ENCODE measurements at regions not wholly inside any gene's neighbourhood (a gene's known extent, or its start where the extent isn't known, plus 50 kb on each side); places are given as distances from the start of the nearest gene placed in this dataset.

- no peak for TF ChIP-seq REST (IDR thresholded peaks at IDR 0.05; ENCODE audit: unreplicated experiment)
These were observed 170.0 kb upstream of the GALNT5 start (continued) for GRCh38 chr2:157087373-157088002.

DNA sequence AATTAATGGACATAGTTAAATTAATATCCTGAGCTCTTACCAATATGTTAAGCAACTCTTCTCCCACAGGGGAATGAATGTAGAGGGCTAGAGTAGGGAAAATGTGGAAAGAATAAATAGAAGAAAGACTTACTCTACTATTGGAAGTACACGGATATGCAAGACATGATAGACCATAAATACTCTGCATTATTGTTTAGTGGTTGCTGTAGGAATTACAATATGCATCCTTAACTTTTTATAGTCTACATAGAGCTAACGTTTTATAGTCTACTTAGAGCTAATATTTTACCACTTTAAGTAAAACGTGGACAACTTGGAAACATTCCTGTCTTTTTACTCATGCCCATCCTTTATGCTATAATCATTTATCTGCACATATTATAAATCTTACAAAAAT is 163.8 kb upstream of the GALNT5 start:
- Histone ChIP-seq H3K4me2 (no peak overlapping the region), H3K36me3 (ENCODE audit: insufficient read depth) (no peaks in the 10 kb centered on the region), H3K27me3 (ENCODE audit: insufficient read depth) (no peaks in the 10 kb centered on the region), H3K4me1 (ENCODE audit: insufficient read depth) (no peaks in the 10 kb centered on the region), H4K20me1 (replicated peaks; ENCODE audit: insufficient read depth) (no peaks in the 10 kb centered on the region), H3F3A (replicated peaks; ENCODE audit: low read depth) (no peaks in the 10 kb centered on the region), H2AFZ (no peak overlapping the region), H3K79me2 (replicated peaks; ENCODE audit: insufficient read depth) (no peaks in the 10 kb centered on the region), H3K4me3 (no peak overlapping the region), H3K9me2 (ENCODE audit: insufficient read depth) (no peaks in the 10 kb centered on the region), H3K27ac (ENCODE audit: low read depth) (no peak overlapping the region)
- no peaks in the 10 kb centered on the region for H3K27me3 Mint-ChIP-seq (ENCODE audit: insufficient read depth, low read depth, poor library complexity)
- H3K27ac Mint-ChIP-seq: no peak overlapping the region
- H3K36me3 Mint-ChIP-seq (ENCODE audit: low read depth): no peaks in the 10 kb centered on the region
- ATAC-seq: no peak
- no peaks in the 10 kb centered on the region for H3K4me1 Mint-ChIP-seq
- no peak for DNase-seq (ENCODE audit: low spot score)
- H3K4me3 Mint-ChIP-seq: no peak overlapping the region
- H3K9me3 Mint-ChIP-seq: no peaks in the 10 kb centered on the region
- TF ChIP-seq NANOG (IDR thresholded peaks at IDR 0.05; ENCODE audit: borderline replicate concordance) (no peak), STAT1 (IDR thresholded peaks at IDR 0.05; ENCODE audit: unreplicated experiment) (no peak), ZNF114 (CRISPR knock-in tag; IDR thresholded peaks at IDR 0.05) (no peak), ETS1 (IDR thresholded peaks at IDR 0.05) (no peak), ZNF331 (CRISPR knock-in tag; IDR thresholded peaks at IDR 0.05; ENCODE audit: low read depth) (no peak), EZH2 (IDR thresholded peaks at IDR 0.05; ENCODE audit: low read depth, unreplicated experiment) (no peak), EZH2phosphoT487 (IDR thresholded peaks at IDR 0.05; ENCODE audit: unreplicated experiment) (no peak), JUNB (IDR thresholded peaks at IDR 0.05; ENCODE audit: unreplicated experiment) (no peak), CREB1 (CRISPR knock-in tag; IDR thresholded peaks at IDR 0.05; ENCODE audit: low read depth) (no peak), REST (IDR thresholded peaks at IDR 0.05; ENCODE audit: unreplicated experiment) (no peak), POLR2AphosphoS5 (IDR thresholded peaks at IDR 0.05; ENCODE audit: low read depth) (no peak)
- TF ChIP-seq, protein P1, sequence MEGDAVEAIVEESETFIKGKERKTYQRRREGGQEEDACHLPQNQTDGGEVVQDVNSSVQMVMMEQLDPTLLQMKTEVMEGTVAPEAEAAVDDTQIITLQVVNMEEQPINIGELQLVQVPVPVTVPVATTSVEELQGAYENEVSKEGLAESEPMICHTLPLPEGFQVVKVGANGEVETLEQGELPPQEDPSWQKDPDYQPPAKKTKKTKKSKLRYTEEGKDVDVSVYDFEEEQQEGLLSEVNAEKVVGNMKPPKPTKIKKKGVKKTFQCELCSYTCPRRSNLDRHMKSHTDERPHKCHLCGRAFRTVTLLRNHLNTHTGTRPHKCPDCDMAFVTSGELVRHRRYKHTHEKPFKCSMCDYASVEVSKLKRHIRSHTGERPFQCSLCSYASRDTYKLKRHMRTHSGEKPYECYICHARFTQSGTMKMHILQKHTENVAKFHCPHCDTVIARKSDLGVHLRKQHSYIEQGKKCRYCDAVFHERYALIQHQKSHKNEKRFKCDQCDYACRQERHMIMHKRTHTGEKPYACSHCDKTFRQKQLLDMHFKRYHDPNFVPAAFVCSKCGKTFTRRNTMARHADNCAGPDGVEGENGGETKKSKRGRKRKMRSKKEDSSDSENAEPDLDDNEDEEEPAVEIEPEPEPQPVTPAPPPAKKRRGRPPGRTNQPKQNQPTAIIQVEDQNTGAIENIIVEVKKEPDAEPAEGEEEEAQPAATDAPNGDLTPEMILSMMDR (conservative IDR thresholded peaks at IDR 0.05; ENCODE audit: low read depth in 2 of 2): no peak
